NB4 (cell line): ENCODE measurements at regions not wholly inside any gene's neighbourhood (a gene's known extent, or its start where the extent isn't known, plus 50 kb on each side); places are given as distances from the start of the nearest gene placed in this dataset.

Source experiments
- MYC ChIP-seq: IDR thresholded peaks from 2 replicates; pipeline ENCODE4 v1.6.1; 2011; ENCODE audit warnings: low read depth, low read length
- POLR2A ChIP-seq: IDR thresholded peaks from 2 replicates; pipeline ENCODE4 v1.6.1; 2011; ENCODE audit warnings: mild to moderate bottlenecking; ENCODE audit not compliant: insufficient read length; ENCODE audit errors: extremely low read depth
- TF ChIP-seq, protein P1 (sequence below): IDR thresholded peaks from one replicate; pipeline ENCODE4 v1.5.1; 2012; ENCODE audit warnings: low read depth, low read length
- TF ChIP-seq, protein P2 (sequence below): IDR thresholded peaks from 2 replicates; pipeline ENCODE4 v1.6.1; 2011; ENCODE audit warnings: low read depth, low read length

DNA sequence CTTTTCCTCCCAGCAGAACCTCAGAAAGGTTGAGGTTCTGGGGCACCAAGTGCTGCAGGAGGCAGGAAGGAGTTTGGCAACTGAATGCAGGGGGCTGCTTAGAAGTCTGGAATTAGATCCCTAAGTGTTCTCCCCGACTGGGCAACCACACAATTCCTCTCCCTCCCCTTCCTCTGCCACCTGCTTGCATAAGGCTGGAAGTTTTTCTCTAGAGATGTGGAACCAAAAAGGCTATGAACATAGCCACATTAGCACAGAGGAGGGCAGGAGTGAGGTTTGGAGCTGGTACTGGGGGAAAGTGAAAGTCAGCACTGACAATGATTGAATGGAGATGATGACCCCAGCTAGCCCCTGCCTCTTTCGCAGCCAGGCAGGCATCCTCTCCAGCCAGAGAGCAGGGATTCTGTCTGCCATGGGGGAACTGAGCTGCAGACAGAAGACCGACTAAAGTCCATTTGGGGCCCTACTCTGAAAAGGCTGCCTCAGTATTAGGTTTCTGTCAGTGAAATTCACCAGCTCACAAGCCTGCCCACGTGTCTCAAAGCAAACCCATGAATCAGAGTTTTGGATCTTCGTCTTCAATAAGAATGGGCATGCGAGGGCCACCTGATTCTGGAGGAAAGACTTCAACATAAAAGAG lies 87.9 kb upstream of the ITGA6 start:
- TF ChIP-seq, protein P1, sequence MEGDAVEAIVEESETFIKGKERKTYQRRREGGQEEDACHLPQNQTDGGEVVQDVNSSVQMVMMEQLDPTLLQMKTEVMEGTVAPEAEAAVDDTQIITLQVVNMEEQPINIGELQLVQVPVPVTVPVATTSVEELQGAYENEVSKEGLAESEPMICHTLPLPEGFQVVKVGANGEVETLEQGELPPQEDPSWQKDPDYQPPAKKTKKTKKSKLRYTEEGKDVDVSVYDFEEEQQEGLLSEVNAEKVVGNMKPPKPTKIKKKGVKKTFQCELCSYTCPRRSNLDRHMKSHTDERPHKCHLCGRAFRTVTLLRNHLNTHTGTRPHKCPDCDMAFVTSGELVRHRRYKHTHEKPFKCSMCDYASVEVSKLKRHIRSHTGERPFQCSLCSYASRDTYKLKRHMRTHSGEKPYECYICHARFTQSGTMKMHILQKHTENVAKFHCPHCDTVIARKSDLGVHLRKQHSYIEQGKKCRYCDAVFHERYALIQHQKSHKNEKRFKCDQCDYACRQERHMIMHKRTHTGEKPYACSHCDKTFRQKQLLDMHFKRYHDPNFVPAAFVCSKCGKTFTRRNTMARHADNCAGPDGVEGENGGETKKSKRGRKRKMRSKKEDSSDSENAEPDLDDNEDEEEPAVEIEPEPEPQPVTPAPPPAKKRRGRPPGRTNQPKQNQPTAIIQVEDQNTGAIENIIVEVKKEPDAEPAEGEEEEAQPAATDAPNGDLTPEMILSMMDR = no peak
- TF ChIP-seq, protein P2, sequence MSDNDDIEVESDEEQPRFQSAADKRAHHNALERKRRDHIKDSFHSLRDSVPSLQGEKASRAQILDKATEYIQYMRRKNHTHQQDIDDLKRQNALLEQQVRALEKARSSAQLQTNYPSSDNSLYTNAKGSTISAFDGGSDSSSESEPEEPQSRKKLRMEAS = 0 out of 2 replicates have a peak, but pooled peaks have one; percentile 6
- TF ChIP-seq POLR2A (no peak), MYC (0 out of 2 replicates have a peak, but pooled peaks have one; percentile 18)
